Esophagus muscularis mucosa (tissue), 4 donors: ENCODE measurements at regions not wholly inside any gene's neighbourhood (a gene's known extent, or its start where the extent isn't known, plus 50 kb on each side); places are given as distances from the start of the nearest gene placed in this dataset.

Source experiments
- DNase-seq: peaks from one replicate; pipeline ENCODE4 v3.0.0-alpha.2; 2017; ENCODE audit errors: extremely low spot score
- H3K27ac ChIP-seq, 4 donors: fragments of 200-600 bp; sonication (generic); replicated peaks in 1 of 4; 1 replicate in 3 of 4; 2 replicates in 1 of 4; pipeline ENCODE4 v1.5.1; 2016 to 2019; ENCODE audit warnings: mild to moderate bottlenecking in 1 of 4
- H3K27me3 ChIP-seq, 4 donors: fragments of 200-600 bp; sonication (generic); one replicate each; pipeline versions ENCODE4 v1.5.1 to v1.6.0; 2016 to 2019
- H3K36me3 ChIP-seq, 4 donors: fragments of 200-600 bp; sonication (generic); one replicate each; pipeline ENCODE4 v1.5.1; 2016 to 2019
- H3K4me1 ChIP-seq, 4 donors: fragments of 200-600 bp; sonication (generic); one replicate each; pipeline ENCODE4 v1.5.1; 2016 to 2019
- H3K4me3 ChIP-seq, 4 donors: fragments of 200-600 bp; sonication (generic); 1 replicate in 2 of 4; 2 replicates in 2 of 4; pipeline ENCODE4 v1.5.1; 2016 to 2019; ENCODE audit warnings: mild to moderate bottlenecking in 4 of 4, moderate library complexity in 1 of 4
- H3K9me3 ChIP-seq, 4 donors: fragments of 200-600 bp; sonication (generic); 1 replicate in 3 of 4; 2 replicates in 1 of 4; pipeline ENCODE4 v1.5.1; 2016 to 2019
- EP300 ChIP-seq: sonication (generic); formaldehyde crosslinking; IDR thresholded peaks from one replicate; pipeline ENCODE4 v1.6.1; 2017; ENCODE audit warnings: antibody characterized with exemption
- POLR2A ChIP-seq: fragments of 450-650 bp; IDR thresholded peaks from one replicate; pipeline ENCODE4 v1.6.1; 2017; ENCODE audit warnings: antibody characterized with exemption, moderate library complexity, mild to moderate bottlenecking, low read depth
- POLR2AphosphoS5 ChIP-seq, 2 donors: sonication (generic); formaldehyde crosslinking; IDR thresholded peaks; one replicate each; pipeline ENCODE4 v1.6.1; 2017; ENCODE audit warnings: antibody characterized with exemption in 2 of 2
- WGBS: methylation state at CpG from one replicate; pipeline ENCODE4 v1.1.5; 2018; 5-methylcytosine and 5-hydroxymethylcytosine counted together
- intact Hi-C: fragments of 100-400 bp; cut with DNase I; formaldehyde crosslinking; loops from one replicate; pipeline ENCODE4 v1.15.1; 2023
- TF ChIP-seq, protein P1 (sequence below), 3 experiments: fragments of 200-600 bp in 2 of 3; fragments of 450-650 bp in 1 of 3; sonication (generic) in 2 of 3; IDR thresholded peaks; one replicate each; pipeline ENCODE4 v1.5.1; 2017 to 2019; ENCODE audit warnings: antibody characterized with exemption in 3 of 3, mild to moderate bottlenecking in 2 of 3, moderate library complexity in 1 of 3

DNA sequence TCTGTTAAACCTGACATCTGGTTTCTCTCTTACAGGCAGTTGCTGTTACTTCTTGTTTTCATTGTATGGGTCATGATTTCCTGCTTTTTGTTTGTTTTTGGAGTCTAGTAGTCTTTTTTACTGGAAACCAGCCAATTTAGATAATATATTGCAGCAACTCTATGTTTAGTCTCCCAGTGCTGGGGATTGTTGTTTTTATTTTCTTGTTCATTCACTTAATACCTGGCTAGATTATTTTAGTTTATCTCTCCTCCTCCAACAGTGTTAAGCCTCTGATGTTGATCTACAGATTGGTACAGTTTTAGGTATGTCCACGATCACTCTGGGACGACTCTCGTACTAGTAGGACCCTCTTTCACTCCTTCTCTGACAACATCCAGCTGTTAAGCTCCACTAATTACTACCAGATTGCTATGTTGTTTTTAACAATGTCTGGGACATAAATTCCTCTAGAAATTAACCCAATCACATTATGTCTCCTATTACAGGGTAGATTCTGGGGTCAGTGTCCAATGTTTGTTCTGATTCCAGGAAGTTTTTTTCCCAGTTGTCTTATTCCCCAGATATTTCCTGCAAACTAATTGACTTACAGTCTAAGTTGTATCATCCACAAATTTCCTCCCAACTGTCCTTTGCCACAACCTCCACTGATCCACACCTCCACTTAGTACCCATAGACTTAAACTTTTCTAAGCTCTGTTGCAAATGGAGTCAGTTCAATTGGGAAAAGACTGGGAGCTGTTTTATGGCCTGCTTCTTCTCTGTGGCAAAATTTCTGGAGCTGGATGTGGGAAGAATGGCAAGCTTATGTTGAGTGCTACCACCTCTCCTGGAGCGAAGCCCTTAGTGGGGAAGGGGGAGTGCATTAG, 1280.6 kb upstream of the CNTN5 start:
- intact Hi-C loops, result no loop called here
- 65% methylated on average over 4 of the region's 4 CpGs for WGBS
- TF ChIP-seq POLR2AphosphoS5 (IDR thresholded peaks at IDR 0.05) (no peak), POLR2A (no peak), EP300 (no peak)
- TF ChIP-seq, protein P1, sequence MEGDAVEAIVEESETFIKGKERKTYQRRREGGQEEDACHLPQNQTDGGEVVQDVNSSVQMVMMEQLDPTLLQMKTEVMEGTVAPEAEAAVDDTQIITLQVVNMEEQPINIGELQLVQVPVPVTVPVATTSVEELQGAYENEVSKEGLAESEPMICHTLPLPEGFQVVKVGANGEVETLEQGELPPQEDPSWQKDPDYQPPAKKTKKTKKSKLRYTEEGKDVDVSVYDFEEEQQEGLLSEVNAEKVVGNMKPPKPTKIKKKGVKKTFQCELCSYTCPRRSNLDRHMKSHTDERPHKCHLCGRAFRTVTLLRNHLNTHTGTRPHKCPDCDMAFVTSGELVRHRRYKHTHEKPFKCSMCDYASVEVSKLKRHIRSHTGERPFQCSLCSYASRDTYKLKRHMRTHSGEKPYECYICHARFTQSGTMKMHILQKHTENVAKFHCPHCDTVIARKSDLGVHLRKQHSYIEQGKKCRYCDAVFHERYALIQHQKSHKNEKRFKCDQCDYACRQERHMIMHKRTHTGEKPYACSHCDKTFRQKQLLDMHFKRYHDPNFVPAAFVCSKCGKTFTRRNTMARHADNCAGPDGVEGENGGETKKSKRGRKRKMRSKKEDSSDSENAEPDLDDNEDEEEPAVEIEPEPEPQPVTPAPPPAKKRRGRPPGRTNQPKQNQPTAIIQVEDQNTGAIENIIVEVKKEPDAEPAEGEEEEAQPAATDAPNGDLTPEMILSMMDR (IDR thresholded peaks at IDR 0.05), result no peak
- Histone ChIP-seq H3K27me3 (no peaks in the 10 kb centered on the region), H3K36me3 (no peaks in the 10 kb centered on the region), H3K27ac (no peak overlapping the region), H3K4me1 (no peaks in the 10 kb centered on the region), H3K4me3 (no peak overlapping the region), H3K9me3 (peaks cover 0 to 9% (median 0%) of the 10 kb centered on the region in 4 donors)
- no peak for DNase-seq

DNA sequence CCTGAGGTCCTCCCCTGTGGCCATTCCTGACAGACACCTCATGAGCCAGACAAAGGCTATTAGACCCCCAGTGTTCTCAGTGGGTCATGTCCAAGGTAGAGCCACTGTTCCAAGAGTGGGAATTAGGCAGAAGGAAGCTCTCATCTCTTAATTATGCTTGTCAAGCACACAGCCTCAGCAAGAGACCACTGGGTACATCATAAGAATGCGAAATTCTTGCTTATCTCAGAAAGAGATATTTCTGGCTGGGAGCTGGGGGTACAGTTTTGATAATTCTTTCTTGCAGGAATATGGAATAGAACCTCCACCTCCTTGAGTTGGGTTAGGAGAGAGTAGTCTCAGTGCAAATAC, 1280.0 kb upstream of the CNTN5 start:
- no peaks in the 10 kb centered on the region for H3K4me1 ChIP-seq
- DNase-seq, result no peak
- peaks cover 0 to 6% (median 0%) of the 10 kb centered on the region in 4 donors for H3K9me3 ChIP-seq
- no peaks in the 10 kb centered on the region for H3K27me3 ChIP-seq
- TF ChIP-seq EP300 (no peak), POLR2AphosphoS5 (IDR thresholded peaks at IDR 0.05) (no peak), POLR2A (no peak)
- TF ChIP-seq, protein P1 (IDR thresholded peaks at IDR 0.05), result no peak
- no peak overlapping the region for H3K4me3 ChIP-seq
- no peaks in the 10 kb centered on the region for H3K36me3 ChIP-seq
- intact Hi-C loops, result no loop called here
- 88% methylated on average over 1 of the region's 1 CpG for WGBS
- H3K27ac ChIP-seq, result no peak overlapping the region

DNA sequence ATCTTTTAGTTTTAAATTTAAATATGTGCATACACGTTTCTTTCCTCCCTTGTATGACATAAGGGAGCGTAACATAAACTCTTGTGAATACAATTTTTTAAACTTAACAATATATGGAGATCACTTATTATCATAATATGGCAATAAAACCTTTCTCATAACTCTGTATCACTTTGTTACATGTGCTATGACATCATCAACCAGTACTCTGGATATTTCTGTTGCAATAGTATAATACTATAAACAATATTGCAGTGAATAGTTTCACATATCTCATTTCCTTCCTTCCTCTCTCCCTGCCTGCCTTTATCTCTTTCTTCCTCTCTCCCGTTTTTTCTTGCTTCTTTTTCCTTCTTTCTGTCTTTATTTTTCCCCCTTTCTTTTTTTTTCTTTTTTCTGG, 1278.0 kb upstream of the CNTN5 start:
- Histone ChIP-seq H3K9me3 (no peaks in the 10 kb centered on the region), H3K4me1 (no peaks in the 10 kb centered on the region), H3K27ac (no peak overlapping the region), H3K36me3 (no peaks in the 10 kb centered on the region), H3K27me3 (no peaks in the 10 kb centered on the region), H3K4me3 (no peak overlapping the region)
- WGBS, result 57% methylated on average over 3 of the region's 3 CpGs
- no peak for TF ChIP-seq POLR2A
- TF ChIP-seq, protein P1 (IDR thresholded peaks at IDR 0.05), result no peak
- TF ChIP-seq POLR2AphosphoS5 (IDR thresholded peaks at IDR 0.05), result no peak
- TF ChIP-seq EP300, result no peak
- intact Hi-C loops, result no loop called here
- no peak for DNase-seq

DNA sequence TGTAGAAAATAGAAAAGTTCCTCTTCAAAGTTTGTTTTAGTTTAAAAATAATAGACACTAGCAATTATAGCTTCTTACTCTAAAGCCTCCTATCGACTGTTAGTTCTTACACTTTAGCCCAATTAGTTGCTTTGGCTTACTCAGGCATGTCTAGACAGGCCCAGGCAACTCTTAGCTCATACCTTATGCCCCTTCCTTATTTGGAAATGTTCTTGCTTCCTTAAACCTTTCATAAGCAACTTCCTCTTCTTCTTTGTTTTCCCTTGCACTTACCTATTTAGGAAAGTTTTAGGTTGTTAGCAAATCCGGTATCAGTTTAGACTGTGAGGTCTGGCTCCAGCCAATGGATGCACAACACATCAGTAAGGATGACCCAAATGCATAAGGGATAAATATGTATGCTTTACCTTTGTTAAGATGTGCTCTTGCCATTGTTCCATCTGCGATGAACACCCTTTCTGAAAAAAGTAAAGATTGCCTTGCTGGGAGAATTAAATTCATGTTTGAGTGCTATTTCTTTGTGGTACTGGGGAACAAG, 1277.5 kb upstream of the CNTN5 start:
- H3K9me3 ChIP-seq, result no peaks in the 10 kb centered on the region
- no peak for TF ChIP-seq POLR2A
- no peak for TF ChIP-seq POLR2AphosphoS5 (IDR thresholded peaks at IDR 0.05)
- no peak for TF ChIP-seq EP300
- no peak overlapping the region for H3K27ac ChIP-seq
- no peak overlapping the region for H3K4me3 ChIP-seq
- intact Hi-C loops, result no loop called here
- no peaks in the 10 kb centered on the region for H3K27me3 ChIP-seq
- no peaks in the 10 kb centered on the region for H3K36me3 ChIP-seq
- no peaks in the 10 kb centered on the region for H3K4me1 ChIP-seq
- WGBS, result 91% methylated on average over 3 of the region's 3 CpGs
- DNase-seq, result no peak

DNA sequence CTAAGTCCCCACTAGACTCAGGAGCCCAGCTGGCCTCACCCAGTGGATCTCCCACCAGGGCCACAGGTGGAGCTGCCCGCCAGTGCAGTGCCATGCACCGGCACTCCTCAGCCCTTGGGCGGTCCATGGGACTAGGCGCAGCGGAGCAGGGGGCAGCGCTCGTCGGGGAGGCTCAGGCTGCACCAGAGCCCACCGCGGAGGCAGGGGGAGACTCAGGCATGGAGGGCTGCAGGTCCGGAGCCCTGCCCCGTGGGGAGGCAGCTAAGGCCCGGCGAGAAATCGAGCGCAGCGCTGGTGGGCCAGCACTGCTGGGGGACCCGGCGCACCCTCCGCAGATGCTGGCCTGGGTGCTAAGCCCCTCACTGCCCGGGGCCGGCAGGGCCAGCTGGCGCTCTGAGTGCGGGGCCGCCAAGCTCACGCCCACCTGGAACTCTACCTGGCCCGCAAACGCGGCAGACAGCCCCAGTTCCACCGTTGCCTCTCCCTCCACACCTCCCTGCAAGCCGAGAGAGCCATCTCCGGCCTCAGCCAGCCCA, 1275.2 kb upstream of the CNTN5 start:
- Histone ChIP-seq H3K9me3 (no peaks in the 10 kb centered on the region), H3K4me1 (no peaks in the 10 kb centered on the region), H3K36me3 (no peaks in the 10 kb centered on the region), H3K27me3 (no peaks in the 10 kb centered on the region), H3K27ac (no peak overlapping the region), H3K4me3 (no peak overlapping the region)
- WGBS, result 87% methylated on average over 26 of the region's 32 CpGs
- no peak for DNase-seq
- intact Hi-C loops, result no loop called here
- TF ChIP-seq, protein P1 (IDR thresholded peaks at IDR 0.05), result no peak
- TF ChIP-seq POLR2AphosphoS5 (IDR thresholded peaks at IDR 0.05), result no peak
- no peak for TF ChIP-seq EP300
